ENCODE measurements at regions not wholly inside any gene's neighbourhood (a gene's known extent, or its start where the extent isn't known, plus 50 kb on each side); places are given as distances from the start of the nearest gene placed in this dataset.

DNA sequence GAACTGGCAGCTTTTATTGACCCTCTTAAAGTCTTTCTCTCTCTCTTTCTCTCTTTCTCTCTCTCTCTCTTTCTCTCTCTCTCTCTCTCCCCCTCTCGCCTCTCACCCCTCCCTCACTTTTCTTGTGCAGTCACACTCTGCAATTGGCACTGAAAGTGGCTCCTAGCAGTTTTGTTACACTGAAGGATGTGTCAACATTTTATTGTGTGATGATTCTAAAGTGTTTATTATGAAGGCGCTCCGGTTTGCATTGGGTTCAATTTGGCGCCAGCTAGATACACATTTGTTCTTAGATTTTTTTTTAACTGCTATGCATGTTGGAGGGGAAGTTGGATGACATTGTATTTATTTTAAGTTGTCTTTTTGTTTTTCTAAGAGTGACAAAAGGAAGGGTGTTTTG is 64.0 kb upstream of the CHRM3 start:
- DNase-seq (ENCODE audit: low spot score), result no peak

DNA sequence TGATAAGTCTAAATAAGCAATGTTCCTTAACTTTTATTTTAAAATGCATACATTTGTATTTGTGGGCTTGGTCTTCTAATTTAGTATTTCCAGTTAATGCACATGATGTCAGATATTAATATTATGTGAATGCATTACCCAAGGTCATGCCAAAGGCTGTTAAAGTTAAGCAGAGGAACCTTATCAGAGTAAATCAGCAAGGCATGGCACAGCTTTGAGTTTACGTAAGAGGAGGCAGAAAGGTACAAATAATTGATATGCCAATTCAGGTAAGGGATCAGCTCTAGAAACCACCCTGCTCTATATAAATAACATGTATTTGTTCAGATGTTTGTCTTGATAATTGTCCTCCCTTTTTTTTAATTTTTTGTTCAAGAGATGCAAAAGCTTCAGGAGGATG is 64.5 kb upstream of the CHRM3 start:
- no peak for DNase-seq (ENCODE audit: low spot score)

GRCh38 chr1:239317948-239318347 is 68.4 kb upstream of the CHRM3 start:
- no peak for DNase-seq (ENCODE audit: low spot score)

DNA sequence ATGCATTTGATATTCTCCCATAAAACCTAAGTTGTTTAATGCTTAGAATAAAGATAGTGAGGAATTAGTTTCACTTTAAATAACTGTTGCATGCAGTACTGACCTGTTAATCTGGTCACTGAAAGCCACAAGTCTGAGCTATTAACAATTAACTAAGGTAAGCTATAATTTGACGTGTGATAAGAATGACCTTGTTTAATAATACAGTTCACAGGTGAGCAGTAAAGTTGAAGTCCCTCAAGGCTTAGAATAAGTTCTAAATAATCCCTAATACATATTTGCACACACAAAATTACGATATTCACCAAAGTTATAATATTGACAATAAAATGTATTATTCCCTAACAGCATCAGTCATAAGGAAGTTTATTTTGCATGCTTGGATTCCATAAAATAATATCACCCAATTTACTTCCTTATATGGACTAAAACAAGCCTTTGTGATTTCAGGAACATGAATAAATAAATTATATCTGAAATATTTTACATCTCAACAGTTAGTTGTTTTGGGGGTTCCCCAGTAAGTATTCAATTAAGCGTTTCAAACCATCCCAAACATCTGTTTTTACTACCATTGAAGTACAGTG is 70.6 kb upstream of the CHRM3 start:
- DNase-seq (ENCODE audit: low spot score), result no peak

DNA sequence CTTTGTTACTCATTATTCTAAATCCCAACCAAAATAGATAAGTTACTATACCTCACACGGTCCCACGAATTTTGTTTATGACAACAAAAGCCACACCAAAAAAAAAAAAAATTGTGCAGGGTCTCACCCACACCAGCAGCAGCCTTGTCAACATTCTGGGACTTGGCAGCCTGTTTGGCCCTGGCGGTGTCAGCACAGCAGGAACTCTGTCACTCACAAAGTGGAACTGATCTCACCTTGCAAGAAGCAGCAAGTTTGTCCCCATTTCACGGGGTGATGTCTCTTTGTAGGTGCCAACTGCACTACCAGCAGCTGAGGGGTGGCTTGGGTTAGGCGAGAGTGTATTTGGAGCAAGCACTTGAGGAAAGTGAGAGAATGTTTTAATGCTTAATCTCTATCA is 75.0 kb upstream of the CHRM3 start:
- DNase-seq (ENCODE audit: low spot score), result no peak

DNA sequence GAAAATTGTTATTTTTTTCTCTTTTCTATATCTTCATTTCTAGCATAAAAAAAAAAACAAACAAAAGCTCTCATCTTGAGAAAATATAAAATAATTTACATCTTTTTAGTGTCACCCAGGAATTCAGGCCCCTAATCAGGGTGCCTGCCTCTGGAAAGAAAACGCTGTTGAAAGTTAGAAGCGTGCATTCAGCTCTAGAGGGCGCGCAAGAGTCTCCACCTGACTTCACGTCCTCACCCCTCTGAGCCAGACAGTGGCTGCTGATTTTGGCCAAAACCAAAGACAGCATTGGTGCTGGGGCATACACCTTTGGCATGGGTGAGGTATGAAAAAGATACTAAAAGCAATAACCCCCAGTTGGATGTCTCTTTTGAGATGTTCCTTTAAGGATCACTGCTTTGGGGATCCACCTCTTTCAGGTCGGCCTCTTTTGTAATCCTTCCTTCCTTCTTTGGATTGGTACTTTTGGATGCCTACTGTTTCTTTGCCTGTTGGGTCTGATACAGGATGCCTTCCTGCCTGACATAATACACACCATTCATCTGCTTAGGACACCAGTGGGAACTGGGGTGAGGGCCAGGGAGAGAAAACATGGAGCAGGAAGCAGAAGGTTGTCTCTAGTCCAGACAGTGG is 77.6 kb upstream of the CHRM3 start:
- DNase-seq (ENCODE audit: low spot score), result peak; percentile 8

DNA sequence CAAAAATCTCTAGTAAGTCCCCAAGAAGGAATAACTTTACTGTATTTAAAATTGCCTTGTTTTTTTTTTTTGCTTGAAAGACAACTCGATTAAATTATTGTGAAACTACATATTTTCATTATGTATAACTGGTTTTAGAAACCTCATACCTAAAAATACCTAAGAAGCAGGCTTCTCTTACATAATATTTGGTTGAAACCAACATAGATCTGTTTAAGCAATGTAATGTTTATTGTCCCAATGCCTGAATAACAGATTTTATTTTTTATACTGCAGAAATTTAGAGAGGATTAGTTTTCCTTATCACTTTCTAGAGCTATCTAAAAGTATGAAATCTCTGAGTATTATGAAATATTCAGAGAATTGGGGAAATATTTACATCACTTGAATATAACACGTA is 78.5 kb upstream of the CHRM3 start:
- no peak for DNase-seq (ENCODE audit: low spot score)

GRCh38 chr1:239306426-239306825 is 79.9 kb upstream of the CHRM3 start:
- no peak for DNase-seq (ENCODE audit: low spot score)

DNA sequence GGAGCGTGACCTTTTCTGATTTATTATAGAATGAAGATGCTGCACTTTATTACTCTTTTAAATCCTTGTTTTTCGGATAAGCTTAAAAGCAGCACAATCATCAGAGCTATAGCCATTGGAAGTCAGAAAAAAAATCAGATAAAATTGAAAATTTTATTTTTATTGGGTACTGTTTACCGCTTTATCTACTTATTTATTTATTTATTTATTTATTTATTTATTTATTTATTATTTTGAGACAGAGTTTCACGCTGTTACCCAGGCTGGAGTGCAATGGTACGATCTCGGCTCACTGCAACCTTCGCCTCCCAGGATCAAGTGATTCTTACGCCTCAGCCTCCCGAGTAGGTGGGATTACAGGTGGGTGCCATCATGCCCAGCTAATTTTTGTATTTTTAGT is 83.1 kb upstream of the CHRM3 start:
- no peak for DNase-seq (ENCODE audit: low spot score)

- DNase-seq (ENCODE audit: low spot score), result no peak
These were observed 83.7 kb upstream of the CHRM3 start for GRCh38 chr1:239302696-239303095.

- no peak for DNase-seq (ENCODE audit: low spot score)
These were observed 85.1 kb upstream of the CHRM3 start for GRCh38 chr1:239301251-239301650.

DNA sequence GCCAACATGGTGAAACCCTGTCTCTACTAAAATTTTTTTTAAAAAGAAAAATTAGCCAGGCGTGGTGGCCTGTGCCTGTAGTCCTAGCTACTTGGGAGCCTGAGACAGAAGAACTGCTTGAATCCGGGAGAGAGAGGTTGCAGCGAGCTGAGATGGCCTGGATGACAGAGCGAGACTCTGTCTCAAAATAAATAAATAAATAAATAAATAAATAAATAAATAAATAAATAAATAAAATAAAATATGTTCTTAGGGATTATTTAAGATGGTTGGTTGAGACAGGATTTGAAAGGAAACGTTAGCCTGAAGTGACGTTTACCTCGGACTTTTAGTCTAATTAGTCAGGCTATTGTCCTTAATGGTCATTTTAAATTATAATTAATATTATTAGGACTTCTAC is 88.5 kb upstream of the CHRM3 start:
- no peak for DNase-seq (ENCODE audit: low spot score)

- no peak for DNase-seq (ENCODE audit: low spot score)
These were observed 92.8 kb upstream of the CHRM3 start for GRCh38 chr1:239293350-239294110.

GRCh38 chr1:239288820-239289554 is 97.4 kb upstream of the CHRM3 start:
- no peak for DNase-seq (ENCODE audit: low spot score)

DNA sequence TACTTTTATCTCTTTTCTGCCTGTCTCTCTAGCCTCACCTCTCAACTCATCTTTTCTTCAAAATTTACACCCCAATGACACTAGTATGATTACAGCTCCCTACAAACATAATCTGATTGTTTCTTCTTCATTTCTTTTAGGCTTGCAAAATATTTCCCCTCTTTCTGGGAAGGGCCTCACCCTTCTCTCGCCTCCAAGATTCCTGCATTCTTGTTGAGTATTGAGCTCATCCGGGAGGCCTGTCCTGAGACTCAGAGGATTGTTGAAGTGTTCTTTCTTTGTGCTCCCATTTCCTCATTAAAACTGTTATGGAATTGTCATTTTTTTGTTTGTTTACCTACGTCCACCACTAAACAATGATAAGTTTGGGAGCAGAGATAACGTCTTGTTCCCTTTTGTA is 99.1 kb upstream of the CHRM3 start:
- no peak for DNase-seq (ENCODE audit: low spot score)

- DNase-seq (ENCODE audit: low spot score), result no peak
These were observed 103.2 kb upstream of the CHRM3 start for GRCh38 chr1:239283216-239283615.

DNA sequence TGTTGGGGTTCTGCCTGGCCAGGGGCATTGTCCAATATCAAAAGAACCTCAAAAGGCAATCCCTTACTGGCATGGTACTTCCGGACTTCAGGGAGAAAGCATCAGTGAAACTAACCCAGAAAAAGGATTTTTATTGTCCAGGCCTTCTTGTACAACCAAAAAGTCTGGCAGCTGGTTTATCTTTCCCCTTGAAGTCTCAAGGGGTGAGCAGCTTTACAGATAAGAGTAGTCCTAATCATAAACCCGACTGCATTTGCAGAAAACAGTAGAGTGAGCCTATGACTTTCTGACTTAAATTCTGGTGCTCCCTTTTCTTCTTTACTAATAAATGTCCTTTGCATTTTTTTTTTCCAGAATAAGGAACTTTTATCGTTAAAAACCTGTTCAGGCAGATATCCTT is 104.0 kb upstream of the CHRM3 start:
- DNase-seq (ENCODE audit: low spot score), result no peak

DNA sequence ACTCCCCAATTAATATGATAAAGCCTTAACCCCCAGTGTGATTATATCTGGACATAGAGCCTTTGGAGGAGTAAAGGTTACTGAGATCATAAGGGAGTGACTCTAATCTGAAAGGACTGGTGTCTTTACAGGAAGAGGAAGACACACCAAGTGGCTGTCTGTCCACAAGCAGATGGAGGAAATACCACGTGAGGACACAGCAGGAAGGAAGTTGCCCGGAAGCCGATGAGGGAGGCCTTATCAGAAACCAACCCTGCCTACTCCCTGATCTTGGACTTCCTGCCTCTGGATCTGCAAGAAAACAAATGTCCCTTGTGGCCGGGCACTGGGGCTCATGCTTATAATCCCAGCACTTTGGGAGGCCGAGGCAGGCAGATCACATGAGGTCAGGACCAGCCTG is 110.3 kb upstream of the CHRM3 start:
- no peak for DNase-seq (ENCODE audit: low spot score)

DNA sequence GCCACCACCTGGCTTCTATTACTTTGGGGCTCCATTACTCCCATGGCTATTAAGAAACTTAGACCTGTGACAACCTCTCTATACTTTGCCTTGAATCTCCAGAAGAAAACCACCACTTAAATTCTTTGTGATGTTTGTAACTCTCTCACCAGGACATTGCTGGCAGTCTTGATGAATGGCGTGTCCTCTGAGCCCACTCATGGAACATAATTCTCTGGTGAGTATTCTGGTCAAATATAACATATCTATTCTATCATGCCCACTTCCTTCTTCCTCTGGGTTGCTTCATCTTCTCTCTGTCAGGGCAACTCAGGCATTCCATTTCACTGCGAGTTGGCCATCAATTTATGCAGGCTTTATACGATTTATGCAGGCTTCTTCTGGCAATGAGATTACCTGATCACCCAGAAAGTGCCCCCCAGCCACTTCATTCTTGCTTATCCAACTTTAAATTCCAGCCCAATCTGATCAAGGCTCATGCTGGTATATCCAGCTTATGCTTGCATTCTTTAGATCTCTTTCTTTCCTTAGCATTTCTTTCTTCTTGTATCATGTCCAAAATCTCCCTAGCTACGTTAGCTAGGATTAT is 112.0 kb upstream of the CHRM3 start:
- no peak for DNase-seq (ENCODE audit: low spot score)

DNA sequence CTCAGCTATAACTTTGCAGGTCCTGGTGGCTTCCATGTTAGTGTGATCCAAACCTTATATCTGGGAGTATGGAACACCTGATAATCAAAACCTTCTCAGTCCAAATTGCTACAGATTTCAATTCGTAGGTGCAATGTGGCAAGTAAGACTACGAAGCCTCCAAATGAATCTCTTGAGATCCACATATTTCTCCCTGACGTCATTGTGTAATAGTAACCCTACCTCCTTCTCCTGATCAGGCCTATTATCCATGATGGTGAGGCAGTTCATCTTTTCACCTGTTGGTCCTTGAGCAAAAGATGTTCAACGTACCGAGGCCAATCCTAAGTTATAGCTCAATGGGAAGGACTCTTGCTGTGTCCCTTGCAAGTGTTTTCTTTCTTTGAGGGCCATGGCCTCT is 115.9 kb upstream of the CHRM3 start:
- DNase-seq (ENCODE audit: low spot score), result no peak

GRCh38 chr1:239269706-239270105 is 116.7 kb upstream of the CHRM3 start:
- no peak for DNase-seq (ENCODE audit: low spot score)

- DNase-seq (ENCODE audit: low spot score), result no peak
These were observed 117.4 kb upstream of the CHRM3 start for GRCh38 chr1:239268941-239269340.

GRCh38 chr1:239268007-239268406 is 118.4 kb upstream of the CHRM3 start:
- no peak for DNase-seq (ENCODE audit: low spot score)

Measured in globus pallidus (tissue), 1 donor.